ENCODE measurements at regions not wholly inside any gene's neighbourhood (a gene's known extent, or its start where the extent isn't known, plus 50 kb on each side); places are given as distances from the start of the nearest gene placed in this dataset.

GRCh38 chr6:149213829-149214228 lies 103.7 kb upstream of the TAB2 start:
- Histone ChIP-seq H3K36me3 (ENCODE audit: low read length) (no peaks in the 10 kb centered on the region), H3F3A (ENCODE audit: insufficient read depth) (no peaks in the 10 kb centered on the region), H2AFZ (ENCODE audit: low read depth, low read length, severe bottlenecking) (no peak overlapping the region), H3K27ac (ENCODE audit: low read depth, low read length) (no peak overlapping the region), H3K9me2 (replicated peaks; ENCODE audit: insufficient read depth, low read length) (no peaks in the 10 kb centered on the region), H3K27me3 (ENCODE audit: low read length) (no peaks in the 10 kb centered on the region), H3K79me2 (ENCODE audit: insufficient read depth, low read length) (no peaks in the 10 kb centered on the region), H3K4me2 (ENCODE audit: low read depth, low read length, poor library complexity, severe bottlenecking) (no peak overlapping the region), H3K9me3 (ENCODE audit: insufficient read depth, low read length) (no peaks in the 10 kb centered on the region), H4K20me1 (ENCODE audit: low read depth, low read length) (no peaks in the 10 kb centered on the region), H3K4me3 (ENCODE audit: insufficient read depth, low read length, poor library complexity, severe bottlenecking) (no peak overlapping the region), H3K9ac (ENCODE audit: low read length) (no peak overlapping the region)
- TF ChIP-seq EZH2phosphoT487 (conservative IDR thresholded peaks at IDR 0.05; ENCODE audit: low read length): no peak
- no peak for TF ChIP-seq CTCF (IDR thresholded peaks at IDR 0.05; ENCODE audit: insufficient read depth, low read length, poor library complexity, severe bottlenecking)

- H3K9ac ChIP-seq (ENCODE audit: low read length): no peak overlapping the region
- H2AFZ ChIP-seq (ENCODE audit: low read depth, low read length, severe bottlenecking): no peak overlapping the region
- H3K27ac ChIP-seq (ENCODE audit: low read depth, low read length): no peak overlapping the region
- H3K27me3 ChIP-seq (ENCODE audit: low read length): no peaks in the 10 kb centered on the region
- TF ChIP-seq EZH2phosphoT487 (conservative IDR thresholded peaks at IDR 0.05; ENCODE audit: low read length): no peak
- no peak for TF ChIP-seq CTCF (IDR thresholded peaks at IDR 0.05; ENCODE audit: insufficient read depth, low read length, poor library complexity, severe bottlenecking)
- H3K4me2 ChIP-seq (ENCODE audit: low read depth, low read length, poor library complexity, severe bottlenecking): no peak overlapping the region
- no peak overlapping the region for H3K4me3 ChIP-seq (ENCODE audit: insufficient read depth, low read length, poor library complexity, severe bottlenecking)
- H3K79me2 ChIP-seq (ENCODE audit: insufficient read depth, low read length): no peaks in the 10 kb centered on the region
- no peaks in the 10 kb centered on the region for H3K9me2 ChIP-seq (replicated peaks; ENCODE audit: insufficient read depth, low read length)
- H3K36me3 ChIP-seq (ENCODE audit: low read length): no peaks in the 10 kb centered on the region
- H4K20me1 ChIP-seq (ENCODE audit: low read depth, low read length): no peaks in the 10 kb centered on the region
- no peaks in the 10 kb centered on the region for H3K9me3 ChIP-seq (ENCODE audit: insufficient read depth, low read length)
- no peaks in the 10 kb centered on the region for H3F3A ChIP-seq (ENCODE audit: insufficient read depth)
Observed at GRCh38 chr6:149216459-149216858, 101.1 kb upstream of the TAB2 start.

GRCh38 chr6:149217466-149217888 lies 100.0 kb upstream of the TAB2 start:
- H3K9me2 ChIP-seq (replicated peaks; ENCODE audit: insufficient read depth, low read length): no peaks in the 10 kb centered on the region
- H3K79me2 ChIP-seq (ENCODE audit: insufficient read depth, low read length): no peaks in the 10 kb centered on the region
- H3F3A ChIP-seq (ENCODE audit: insufficient read depth): no peaks in the 10 kb centered on the region
- no peak overlapping the region for H3K4me3 ChIP-seq (ENCODE audit: insufficient read depth, low read length, poor library complexity, severe bottlenecking)
- no peaks in the 10 kb centered on the region for H4K20me1 ChIP-seq (ENCODE audit: low read depth, low read length)
- no peak overlapping the region for H3K9ac ChIP-seq (ENCODE audit: low read length)
- no peaks in the 10 kb centered on the region for H3K9me3 ChIP-seq (ENCODE audit: insufficient read depth, low read length)
- no peak overlapping the region for H2AFZ ChIP-seq (ENCODE audit: low read depth, low read length, severe bottlenecking)
- TF ChIP-seq CTCF (IDR thresholded peaks at IDR 0.05; ENCODE audit: insufficient read depth, low read length, poor library complexity, severe bottlenecking) (no peak), EZH2phosphoT487 (conservative IDR thresholded peaks at IDR 0.05; ENCODE audit: low read length) (no peak)
- no peaks in the 10 kb centered on the region for H3K36me3 ChIP-seq (ENCODE audit: low read length)
- no peak overlapping the region for H3K4me2 ChIP-seq (ENCODE audit: low read depth, low read length, poor library complexity, severe bottlenecking)
- no peak overlapping the region for H3K27ac ChIP-seq (ENCODE audit: low read depth, low read length)
- no peaks in the 10 kb centered on the region for H3K27me3 ChIP-seq (ENCODE audit: low read length)

Data from SU-DHL-6 (cell line).